H9 (cell line): ENCODE measurements at regions not wholly inside any gene's neighbourhood (a gene's known extent, or its start where the extent isn't known, plus 50 kb on each side); places are given as distances from the start of the nearest gene placed in this dataset.

Source experiments
- DNase-seq: peaks from one replicate; pipeline ENCODE4 v3.0.0-alpha.2; 2017
- H2AFZ ChIP-seq: one replicate; pipeline ENCODE4 v1.6.1; 2013; ENCODE audit warnings: mild to moderate bottlenecking, low read length, control low read depth, moderate library complexity
- H2AK5ac ChIP-seq: 2 replicates; pipeline ENCODE4 v1.6.1; 2013; ENCODE audit warnings: low read length, control low read depth, mixed read lengths; ENCODE audit not compliant: insufficient read length
- H2BK120ac ChIP-seq: one replicate; pipeline ENCODE4 v1.6.1; 2013; ENCODE audit warnings: low read depth, mild to moderate bottlenecking, low read length, control low read depth, inconsistent platforms; ENCODE audit not compliant: poor library complexity, severe bottlenecking
- H2BK12ac ChIP-seq: 2 replicates; pipeline ENCODE4 v1.6.1; 2013; ENCODE audit warnings: low read length, control low read depth, mixed read lengths, low read depth; ENCODE audit not compliant: insufficient read length
- H2BK15ac ChIP-seq: 2 replicates; pipeline ENCODE4 v1.6.1; 2013; ENCODE audit warnings: low read depth, low read length, control low read depth
- H2BK20ac ChIP-seq: one replicate; pipeline ENCODE4 v1.6.1; 2013; ENCODE audit warnings: low read depth, mild to moderate bottlenecking, low read length, control low read depth, inconsistent platforms; ENCODE audit not compliant: poor library complexity, severe bottlenecking
- H2BK5ac ChIP-seq: 2 replicates; pipeline ENCODE4 v1.6.1; 2013; ENCODE audit warnings: low read length, control low read depth, mixed read lengths; ENCODE audit not compliant: insufficient read length
- H3K14ac ChIP-seq: 2 replicates; pipeline ENCODE4 v1.6.1; 2013; ENCODE audit warnings: low read length, control low read depth; ENCODE audit not compliant: insufficient read depth
- H3K18ac ChIP-seq: 2 replicates; pipeline ENCODE4 v1.6.1; 2013; ENCODE audit warnings: low read depth, mild to moderate bottlenecking, mixed read lengths, low read length, control low read depth; ENCODE audit not compliant: insufficient read length
- H3K23ac ChIP-seq: 2 replicates; pipeline ENCODE4 v1.6.1; 2013; ENCODE audit warnings: low read length, control low read depth, mixed read lengths, low read depth; ENCODE audit not compliant: insufficient read length
- H3K23me2 ChIP-seq: 2 replicates; pipeline ENCODE4 v1.6.1; 2013; ENCODE audit warnings: low read depth, mild to moderate bottlenecking, mixed read lengths, low read length, control low read depth; ENCODE audit not compliant: insufficient read length, poor library complexity, severe bottlenecking
- H3K27ac ChIP-seq: 2 replicates; pipeline ENCODE4 v1.5.1; 2013; ENCODE audit warnings: low read length, control low read depth, mixed read lengths, low read depth; ENCODE audit not compliant: insufficient read length
- H3K27me3 ChIP-seq: 2 replicates; pipeline ENCODE4 v1.6.1; 2013; ENCODE audit warnings: low read length, control low read depth, inconsistent platforms; ENCODE audit not compliant: insufficient read depth
- H3K4ac ChIP-seq: 2 replicates; pipeline ENCODE4 v1.6.1; 2013; ENCODE audit warnings: low read depth, mild to moderate bottlenecking, control low read depth, inconsistent platforms, low read length, moderate library complexity
- H3K4me1 ChIP-seq: 2 replicates; pipeline ENCODE4 v1.6.1; 2013; ENCODE audit warnings: low read length, control low read depth, inconsistent platforms; ENCODE audit not compliant: insufficient read depth
- H3K4me2 ChIP-seq: 2 replicates; pipeline ENCODE4 v1.6.1; 2013; ENCODE audit warnings: low read length, control low read depth, mixed read lengths; ENCODE audit not compliant: insufficient read length, insufficient read depth
- H3K56ac ChIP-seq: 2 replicates; pipeline ENCODE4 v1.6.1; 2013; ENCODE audit warnings: low read depth, mild to moderate bottlenecking, mixed read lengths, low read length, control low read depth; ENCODE audit not compliant: insufficient read length
- H3K79me1 ChIP-seq: 2 replicates; pipeline ENCODE4 v1.6.1; 2013; ENCODE audit warnings: low read depth, mild to moderate bottlenecking, moderate library complexity, low read length, control low read depth, inconsistent platforms; ENCODE audit not compliant: insufficient read depth, poor library complexity, severe bottlenecking
- H3K79me2 ChIP-seq: 2 replicates; pipeline ENCODE4 v1.6.1; 2013; ENCODE audit warnings: low read length, control low read depth, inconsistent platforms; ENCODE audit not compliant: insufficient read depth
- H3K9ac ChIP-seq: 2 replicates; pipeline ENCODE4 v1.6.1; 2013; ENCODE audit warnings: low read length, control low read depth, mixed read lengths; ENCODE audit not compliant: insufficient read length; ENCODE audit errors: extremely low read depth
- H3K9me3 ChIP-seq: one replicate; pipeline ENCODE4 v1.6.1; 2013; ENCODE audit warnings: low read depth, low read length, inconsistent platforms; ENCODE audit not compliant: control insufficient read depth
- H3T11ph ChIP-seq: one replicate; pipeline ENCODE4 v1.6.1; 2013; ENCODE audit warnings: mild to moderate bottlenecking, low read length, control low read depth, inconsistent platforms
- H4K20me1 ChIP-seq: one replicate; pipeline ENCODE4 v1.6.1; 2013; ENCODE audit not compliant: control insufficient read depth, insufficient read length, insufficient read depth
- H4K5ac ChIP-seq: 2 replicates; pipeline ENCODE4 v1.6.1; 2013; ENCODE audit warnings: low read depth, mild to moderate bottlenecking, mixed read lengths, low read length, control low read depth; ENCODE audit not compliant: insufficient read length
- H4K8ac ChIP-seq: replicated peaks from 2 replicates; pipeline ENCODE4 v1.6.1; 2013; ENCODE audit warnings: low read length, control low read depth, mixed read lengths, low read depth; ENCODE audit not compliant: insufficient read length
- H4K91ac ChIP-seq: 2 replicates; pipeline ENCODE4 v1.6.1; 2013; ENCODE audit warnings: low read depth, mild to moderate bottlenecking, moderate library complexity, mixed read lengths, low read length, control low read depth; ENCODE audit not compliant: insufficient read length
- H3K27ac Mint-ChIP-seq, 3 experiments: 2 replicates in 2 of 3; 3 replicates in 1 of 3; pipeline ENCODE4 v1.8.0; 2020 to 2021; ENCODE audit warnings: mixed read lengths in 3 of 3, mild to moderate bottlenecking in 1 of 3, moderate library complexity in 1 of 3
- H3K27me3 Mint-ChIP-seq: 2 replicates; pipeline ENCODE4 v1.8.0; 2021; ENCODE audit warnings: low read depth, mild to moderate bottlenecking, moderate library complexity, mixed read lengths
- H3K36me3 Mint-ChIP-seq, 3 experiments: 2 replicates in 2 of 3; 3 replicates in 1 of 3; pipeline ENCODE4 v1.8.0; 2020 to 2021; ENCODE audit warnings: low read depth in 3 of 3, mixed read lengths in 3 of 3; ENCODE audit not compliant: insufficient read depth in 1 of 3
- H3K4me1 Mint-ChIP-seq, 2 experiments: 2 replicates each; pipeline ENCODE4 v1.8.0; 2020; ENCODE audit warnings: mixed read lengths in 2 of 2
- H3K4me3 Mint-ChIP-seq, 2 experiments: 2 replicates in 1 of 2; 3 replicates in 1 of 2; pipeline ENCODE4 v1.8.0; 2020 to 2021; ENCODE audit warnings: mild to moderate bottlenecking in 2 of 2, mixed read lengths in 2 of 2, moderate library complexity in 1 of 2
- H3K9me3 Mint-ChIP-seq, 2 experiments: 2 replicates in 1 of 2; 3 replicates in 1 of 2; pipeline ENCODE4 v1.8.0; 2020; ENCODE audit warnings: mild to moderate bottlenecking in 2 of 2, mixed read lengths in 2 of 2, moderate library complexity in 1 of 2
- CTCF ChIP-seq: fragments of 200-600 bp; sonication (generic); conservative IDR thresholded peaks from 3 replicates; pipeline ENCODE4 v1.8.0; 2021; ENCODE audit warnings: antibody characterized with exemption, mild to moderate bottlenecking
- WGBS: extraction: QIAGEN DNeasy Blood & Tissue Kit; methylation state at CpG from one replicate; pipeline ENCODE4 v1.1.7; 2013; ENCODE audit warnings: missing lambda C conversion rate, low lambda C conversion rate, mixed read lengths; ENCODE audit not compliant: insufficient read length; ENCODE audit errors: extremely low coverage; 5-methylcytosine and 5-hydroxymethylcytosine counted together

GRCh38 chr9:90029996-90030395 lies 425.2 kb downstream of the GADD45G start:
- Histone ChIP-seq H3K27me3 (no peaks in the 10 kb centered on the region), H3K23me2 (no peaks in the 10 kb centered on the region), H4K91ac (no peak overlapping the region), H2BK120ac (no peak overlapping the region), H3T11ph (no peak overlapping the region), H4K5ac (no peak overlapping the region), H3K56ac (no peak overlapping the region), H4K20me1 (no peaks in the 10 kb centered on the region), H2BK5ac (no peak overlapping the region), H3K4me1 (peaks cover 20% of the 10 kb centered on the region), H3K18ac (no peak overlapping the region), H3K14ac (no peak overlapping the region), H2BK12ac (no peak overlapping the region), H3K4me2 (no peak overlapping the region), H4K8ac (no peak overlapping the region), H3K23ac (no peak overlapping the region), H3K9me3 (no peaks in the 10 kb centered on the region), H3K79me2 (no peaks in the 10 kb centered on the region), H3K79me1 (no peaks in the 10 kb centered on the region), H3K27ac (no peak overlapping the region), H3K4ac (no peak overlapping the region), H2BK20ac (no peak overlapping the region), H2AFZ (no peak overlapping the region), H2AK5ac (no peak overlapping the region), H2BK15ac (no peak overlapping the region), H3K9ac (no peak overlapping the region)
- no peak for DNase-seq
- Mint-ChIP-seq H3K4me3 (no peak overlapping the region), H3K9me3 (no peaks in the 10 kb centered on the region), H3K27ac (no peak overlapping the region), H3K4me1 (peaks cover 44 to 59% of the 10 kb centered on the region in 2 experiments), H3K36me3 (no peaks in the 10 kb centered on the region; a peak in 1 of 7 replicates), H3K27me3 (no peaks in the 10 kb centered on the region; the same call in 1 of the 2 replicates)
- no peak for TF ChIP-seq CTCF
- no CpG with 5 or more reads among the region's 5 CpGs for WGBS
